ENCODE measurements at regions not wholly inside any gene's neighbourhood (a gene's known extent, or its start where the extent isn't known, plus 50 kb on each side); places are given as distances from the start of the nearest gene placed in this dataset.

DNA sequence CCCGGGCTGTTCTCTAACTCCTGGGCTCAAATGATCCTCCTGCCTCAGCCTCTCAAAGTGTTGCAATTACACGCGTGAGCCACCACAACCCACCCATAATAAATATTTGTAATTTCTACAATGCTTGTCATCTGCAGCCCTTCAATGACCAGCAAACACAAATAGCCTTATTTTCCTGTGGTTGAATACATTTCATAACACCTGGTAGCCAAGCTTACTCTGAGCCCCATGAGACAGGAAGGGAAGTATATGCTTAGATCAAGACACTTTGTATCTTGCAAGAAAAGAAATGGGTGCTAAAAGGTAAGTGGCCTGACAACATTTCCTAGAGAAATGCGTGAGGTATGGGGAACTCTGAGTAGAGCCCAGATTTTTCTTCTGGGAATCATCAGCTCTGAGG lies 56.9 kb upstream of the PDGFRA start:
- intact Hi-C loops (cut with micrococcal nuclease) = no loop called here
- Mint-ChIP-seq H3K9me3 (ENCODE audit: unreplicated experiment) (no peaks in the 10 kb centered on the region), H3K4me3 (ENCODE audit: unreplicated experiment) (no peak overlapping the region), H3K27ac (ENCODE audit: low read depth, unreplicated experiment) (no peak overlapping the region), H3K4me1 (ENCODE audit: insufficient read depth, unreplicated experiment) (peaks cover 11% of the 10 kb centered on the region), H3K27me3 (ENCODE audit: insufficient read depth, unreplicated experiment) (no peaks in the 10 kb centered on the region), H3K36me3 (ENCODE audit: insufficient read depth, unreplicated experiment) (no peaks in the 10 kb centered on the region)
- no TSS peak for BruUV-seq (replicated peaks)
- POLR2A ChIA-PET = no interaction called here
- no peak for DNase-seq (ENCODE audit: unreplicated experiment)
- TF ChIP-seq, protein P1, sequence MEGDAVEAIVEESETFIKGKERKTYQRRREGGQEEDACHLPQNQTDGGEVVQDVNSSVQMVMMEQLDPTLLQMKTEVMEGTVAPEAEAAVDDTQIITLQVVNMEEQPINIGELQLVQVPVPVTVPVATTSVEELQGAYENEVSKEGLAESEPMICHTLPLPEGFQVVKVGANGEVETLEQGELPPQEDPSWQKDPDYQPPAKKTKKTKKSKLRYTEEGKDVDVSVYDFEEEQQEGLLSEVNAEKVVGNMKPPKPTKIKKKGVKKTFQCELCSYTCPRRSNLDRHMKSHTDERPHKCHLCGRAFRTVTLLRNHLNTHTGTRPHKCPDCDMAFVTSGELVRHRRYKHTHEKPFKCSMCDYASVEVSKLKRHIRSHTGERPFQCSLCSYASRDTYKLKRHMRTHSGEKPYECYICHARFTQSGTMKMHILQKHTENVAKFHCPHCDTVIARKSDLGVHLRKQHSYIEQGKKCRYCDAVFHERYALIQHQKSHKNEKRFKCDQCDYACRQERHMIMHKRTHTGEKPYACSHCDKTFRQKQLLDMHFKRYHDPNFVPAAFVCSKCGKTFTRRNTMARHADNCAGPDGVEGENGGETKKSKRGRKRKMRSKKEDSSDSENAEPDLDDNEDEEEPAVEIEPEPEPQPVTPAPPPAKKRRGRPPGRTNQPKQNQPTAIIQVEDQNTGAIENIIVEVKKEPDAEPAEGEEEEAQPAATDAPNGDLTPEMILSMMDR (IDR thresholded peaks at IDR 0.05; ENCODE audit: unreplicated experiment) = no peak
- CTCF ChIA-PET = interaction anchor here (0.6 kb wide), 3 partner anchors 42 to 104 kb away, joined by 3 to 4 read pairs (median 3); no protein-coding TSS in a partner anchor

GRCh38 chr4:54173281-54173912 lies 55.7 kb upstream of the PDGFRA start:
- Mint-ChIP-seq H3K4me3 (ENCODE audit: unreplicated experiment) (no peak overlapping the region), H3K27ac (ENCODE audit: low read depth, unreplicated experiment) (no peak overlapping the region), H3K27me3 (ENCODE audit: insufficient read depth, unreplicated experiment) (no peaks in the 10 kb centered on the region), H3K36me3 (ENCODE audit: insufficient read depth, unreplicated experiment) (no peaks in the 10 kb centered on the region), H3K9me3 (ENCODE audit: unreplicated experiment) (no peaks in the 10 kb centered on the region), H3K4me1 (ENCODE audit: insufficient read depth, unreplicated experiment) (peaks cover 5% of the 10 kb centered on the region)
- ChIA-PET CTCF (interaction anchor here (1.5 kb wide), 1 partner anchor 16 kb away, joined by 3 read pairs; no protein-coding TSS in a partner anchor), POLR2A (no interaction called here)
- BruUV-seq (replicated peaks) = no TSS peak
- TF ChIP-seq, protein P1 (IDR thresholded peaks at IDR 0.05; ENCODE audit: unreplicated experiment) = no peak
- no peak for DNase-seq (ENCODE audit: unreplicated experiment)
- intact Hi-C loops (cut with micrococcal nuclease) = no loop called here

DNA sequence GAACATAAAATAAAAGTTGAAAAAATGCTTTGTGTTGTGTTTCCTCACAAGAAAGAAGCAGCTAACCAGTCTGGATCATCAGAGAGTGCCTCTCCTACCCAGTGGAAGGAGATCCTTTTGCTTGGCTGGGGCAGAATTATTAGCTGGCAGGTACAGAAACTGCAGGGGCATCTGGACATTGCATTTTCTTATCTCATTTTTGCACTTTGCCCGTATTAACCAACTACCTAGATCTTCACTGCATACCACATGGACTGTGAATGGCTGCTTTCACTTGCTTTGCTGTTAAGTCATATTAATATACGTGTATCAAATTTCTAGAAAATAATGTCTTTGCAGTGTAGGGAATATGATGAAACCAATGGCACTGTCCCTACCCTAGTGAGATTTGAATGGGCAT lies 52.9 kb upstream of the PDGFRA start:
- intact Hi-C loops (cut with micrococcal nuclease) = no loop called here
- TF ChIP-seq, protein P1 (IDR thresholded peaks at IDR 0.05; ENCODE audit: unreplicated experiment) = no peak

More for the DNA sequence above, 52.9 kb upstream of the PDGFRA start:
- POLR2A ChIA-PET = no interaction called here
- Mint-ChIP-seq H3K36me3 (ENCODE audit: insufficient read depth, unreplicated experiment) (no peaks in the 10 kb centered on the region), H3K27ac (ENCODE audit: low read depth, unreplicated experiment) (no peak overlapping the region), H3K27me3 (ENCODE audit: insufficient read depth, unreplicated experiment) (no peaks in the 10 kb centered on the region), H3K4me3 (ENCODE audit: unreplicated experiment) (no peak overlapping the region), H3K9me3 (ENCODE audit: unreplicated experiment) (no peaks in the 10 kb centered on the region), H3K4me1 (ENCODE audit: insufficient read depth, unreplicated experiment) (peaks cover 5% of the 10 kb centered on the region)
- no peak for DNase-seq (ENCODE audit: unreplicated experiment)
- CTCF ChIA-PET = interaction anchor here (1.6 kb wide), 1 partner anchor 244 kb away, joined by 5 read pairs; no protein-coding TSS in a partner anchor
- no TSS peak for BruUV-seq (replicated peaks)
